WTC11 (cell line): ENCODE measurements at regions not wholly inside any gene's neighbourhood (a gene's known extent, or its start where the extent isn't known, plus 50 kb on each side); places are given as distances from the start of the nearest gene placed in this dataset.

ENCODE experiments used
- CTCF ChIP-seq: fragments of 200-600 bp; IDR thresholded peaks from 2 replicates; pipeline ENCODE4 v1.8.0; 2022; ENCODE audit warnings: antibody characterized with exemption
- ETV6 ChIP-seq: sonication (generic); formaldehyde crosslinking; IDR thresholded peaks from 2 replicates; pipeline ENCODE4 v1.8.1; 2022; ENCODE audit warnings: mild to moderate bottlenecking, missing genetic modification reagents
- JUN ChIP-seq: sonication (generic); formaldehyde crosslinking; IDR thresholded peaks from 2 replicates; pipeline ENCODE4 v1.8.0; 2023; ENCODE audit warnings: mild to moderate bottlenecking, missing genetic modification reagents
- KAT7 ChIP-seq: sonication (generic); formaldehyde crosslinking; IDR thresholded peaks from 2 replicates; pipeline ENCODE4 v1.8.1; 2023; ENCODE audit warnings: missing genetic modification reagents, mild to moderate bottlenecking, borderline replicate concordance
- NFYB ChIP-seq: sonication (generic); formaldehyde crosslinking; conservative IDR thresholded peaks from 2 replicates; pipeline ENCODE4 v1.8.0; 2022; ENCODE audit warnings: low read depth, missing genetic modification reagents
- ZNF219 ChIP-seq: sonication (generic); formaldehyde crosslinking; IDR thresholded peaks from 2 replicates; pipeline ENCODE4 v1.8.0; 2023; ENCODE audit warnings: missing genetic modification reagents, mild to moderate bottlenecking, borderline replicate concordance
- ZNF232 ChIP-seq: sonication (generic); formaldehyde crosslinking; IDR thresholded peaks from 2 replicates; pipeline ENCODE4 v1.8.0; 2022; ENCODE audit warnings: mild to moderate bottlenecking, missing genetic modification reagents
- TF ChIP-seq, protein P1 (sequence below): sonication (generic); formaldehyde crosslinking; conservative IDR thresholded peaks from 2 replicates; pipeline ENCODE4 v1.8.1; 2022; ENCODE audit warnings: mild to moderate bottlenecking, missing genetic modification reagents

DNA sequence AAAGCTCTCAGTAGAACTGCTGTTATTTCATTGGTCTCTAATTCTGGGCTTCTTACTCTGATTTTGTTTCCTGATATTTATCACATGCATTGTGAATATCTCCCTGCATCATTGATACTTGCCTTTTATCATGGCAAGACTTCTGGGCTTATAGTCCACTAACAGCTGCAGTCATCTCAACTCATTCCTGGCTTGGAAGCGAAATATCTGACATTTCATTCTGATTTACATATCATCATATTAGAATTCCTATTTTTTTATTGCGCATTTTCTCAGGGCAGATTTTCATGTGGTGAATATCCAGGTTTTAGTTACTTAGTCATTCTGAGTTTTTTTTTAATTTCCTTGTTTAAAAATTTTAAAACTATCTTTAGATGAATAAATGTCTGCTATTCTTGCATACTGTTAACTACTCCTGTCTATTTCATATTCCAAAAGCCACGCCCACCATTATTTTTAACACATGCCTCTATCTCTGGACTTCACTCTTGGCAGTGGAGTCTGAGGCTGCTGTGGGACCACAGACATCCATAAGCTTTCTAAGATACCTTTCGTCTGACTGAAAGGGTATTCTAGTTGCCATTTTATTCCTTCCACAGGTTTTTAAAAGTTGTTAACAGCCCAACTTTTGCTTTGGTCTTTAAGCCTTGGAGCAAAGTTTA is 164.5 kb downstream of the IRS1 start:
- TF ChIP-seq CTCF (no peak), NFYB (no peak), JUN (no peak), ZNF219 (CRISPR knock-in tag) (no peak), KAT7 (no peak), ETV6 (no peak), ZNF232 (CRISPR knock-in tag) (no peak)
- TF ChIP-seq, protein P1, sequence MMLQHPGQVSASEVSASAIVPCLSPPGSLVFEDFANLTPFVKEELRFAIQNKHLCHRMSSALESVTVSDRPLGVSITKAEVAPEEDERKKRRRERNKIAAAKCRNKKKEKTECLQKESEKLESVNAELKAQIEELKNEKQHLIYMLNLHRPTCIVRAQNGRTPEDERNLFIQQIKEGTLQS = no peak
